ENCODE measurements at regions not wholly inside any gene's neighbourhood (a gene's known extent, or its start where the extent isn't known, plus 50 kb on each side); places are given as distances from the start of the nearest gene placed in this dataset.

- TF ChIP-seq CTCF (IDR thresholded peaks at IDR 0.05; ENCODE audit: low read depth, low read length) = no peak
- TF ChIP-seq POLR2A (IDR thresholded peaks at IDR 0.05; ENCODE audit: extremely low read depth, insufficient read length) = no peak
These were observed 189.9 kb upstream of the PRDM1 start for GRCh38 chr6:105896052-105896820.
